Thyroid gland (tissue), 4 donors: ENCODE measurements at regions not wholly inside any gene's neighbourhood (a gene's known extent, or its start where the extent isn't known, plus 50 kb on each side); places are given as distances from the start of the nearest gene placed in this dataset.

Experiments used
- POLR2A ChIP-seq, 2 donors: fragments of 450-650 bp; IDR thresholded peaks; one replicate each; pipeline ENCODE4 v1.6.1; 2017; ENCODE audit warnings: antibody characterized with exemption in 2 of 2, mild to moderate bottlenecking in 2 of 2, moderate library complexity in 1 of 2
- TF ChIP-seq, protein P1 (sequence below), 6 experiments: fragments of 200-600 bp in 3 of 6; fragments of 450-650 bp in 3 of 6; sonication (generic) in 3 of 6; IDR thresholded peaks; one replicate each; pipeline ENCODE4 v1.5.1; 2016 to 2019; ENCODE audit warnings: antibody characterized with exemption in 6 of 6, mild to moderate bottlenecking in 2 of 6, inconsistent platforms in 1 of 6, moderate library complexity in 1 of 6

DNA sequence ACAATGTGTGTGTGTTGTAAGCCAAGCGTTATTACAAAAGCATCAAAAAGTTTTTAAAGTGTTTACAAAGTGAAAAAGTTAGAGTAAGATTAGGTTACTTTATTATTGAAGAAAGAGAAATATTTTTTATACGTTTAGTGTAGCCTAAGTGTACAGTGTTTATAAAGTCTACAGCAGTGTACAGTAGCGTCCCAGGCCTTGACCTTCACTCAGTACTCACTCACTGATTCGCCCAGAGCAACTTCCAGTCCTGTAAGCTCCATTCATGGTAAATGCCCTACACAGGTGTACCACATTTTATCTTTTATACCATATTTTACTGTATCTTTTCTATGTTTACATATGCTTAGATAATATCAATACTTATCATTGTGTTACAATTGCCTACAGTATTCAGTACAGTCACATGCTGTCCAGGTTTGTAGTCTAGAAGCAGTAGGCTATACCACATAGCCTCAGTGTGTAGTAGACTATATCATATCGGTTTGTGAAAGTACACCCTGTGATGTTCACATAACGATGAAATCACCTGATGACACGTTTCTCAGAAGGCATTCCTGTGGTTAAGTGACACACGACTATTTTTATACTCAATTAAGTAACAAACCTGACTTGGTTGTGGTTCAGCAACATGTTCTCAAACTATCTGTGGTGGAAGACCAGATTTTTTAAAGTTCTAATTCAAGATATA lies 152.0 kb upstream of the EDNRA start:
- TF ChIP-seq, protein P1, sequence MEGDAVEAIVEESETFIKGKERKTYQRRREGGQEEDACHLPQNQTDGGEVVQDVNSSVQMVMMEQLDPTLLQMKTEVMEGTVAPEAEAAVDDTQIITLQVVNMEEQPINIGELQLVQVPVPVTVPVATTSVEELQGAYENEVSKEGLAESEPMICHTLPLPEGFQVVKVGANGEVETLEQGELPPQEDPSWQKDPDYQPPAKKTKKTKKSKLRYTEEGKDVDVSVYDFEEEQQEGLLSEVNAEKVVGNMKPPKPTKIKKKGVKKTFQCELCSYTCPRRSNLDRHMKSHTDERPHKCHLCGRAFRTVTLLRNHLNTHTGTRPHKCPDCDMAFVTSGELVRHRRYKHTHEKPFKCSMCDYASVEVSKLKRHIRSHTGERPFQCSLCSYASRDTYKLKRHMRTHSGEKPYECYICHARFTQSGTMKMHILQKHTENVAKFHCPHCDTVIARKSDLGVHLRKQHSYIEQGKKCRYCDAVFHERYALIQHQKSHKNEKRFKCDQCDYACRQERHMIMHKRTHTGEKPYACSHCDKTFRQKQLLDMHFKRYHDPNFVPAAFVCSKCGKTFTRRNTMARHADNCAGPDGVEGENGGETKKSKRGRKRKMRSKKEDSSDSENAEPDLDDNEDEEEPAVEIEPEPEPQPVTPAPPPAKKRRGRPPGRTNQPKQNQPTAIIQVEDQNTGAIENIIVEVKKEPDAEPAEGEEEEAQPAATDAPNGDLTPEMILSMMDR (IDR thresholded peaks at IDR 0.05) = no peak
- TF ChIP-seq POLR2A (IDR thresholded peaks at IDR 0.05) = no peak
